HT-29 (cell line): ENCODE measurements at regions not wholly inside any gene's neighbourhood (a gene's known extent, or its start where the extent isn't known, plus 50 kb on each side); places are given as distances from the start of the nearest gene placed in this dataset.

Experiments used
- DNase-seq: peaks from one replicate; pipeline ENCODE4 v3.0.0-alpha.2; 2015; ENCODE audit warnings: low spot score

DNA sequence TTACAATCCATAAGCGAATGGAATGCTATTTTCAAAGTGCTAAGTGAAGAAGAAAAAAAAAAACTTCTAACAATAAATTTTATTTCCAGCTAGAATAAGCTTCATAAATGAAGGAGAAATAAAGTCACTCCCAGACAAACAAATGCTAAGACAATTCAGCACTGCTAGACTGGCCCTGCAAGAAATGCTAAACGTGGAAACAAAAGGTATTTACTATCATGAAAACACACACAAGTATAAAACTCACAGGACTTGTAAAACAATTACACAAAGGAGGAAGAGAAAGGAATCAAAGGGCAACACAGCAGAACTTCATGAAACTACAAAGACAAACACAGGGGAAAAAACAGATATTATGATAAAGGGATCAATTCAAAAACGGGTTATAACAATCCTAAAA lies 85.8 kb upstream of the NELL2 start:
- DNase-seq, result no peak

DNA sequence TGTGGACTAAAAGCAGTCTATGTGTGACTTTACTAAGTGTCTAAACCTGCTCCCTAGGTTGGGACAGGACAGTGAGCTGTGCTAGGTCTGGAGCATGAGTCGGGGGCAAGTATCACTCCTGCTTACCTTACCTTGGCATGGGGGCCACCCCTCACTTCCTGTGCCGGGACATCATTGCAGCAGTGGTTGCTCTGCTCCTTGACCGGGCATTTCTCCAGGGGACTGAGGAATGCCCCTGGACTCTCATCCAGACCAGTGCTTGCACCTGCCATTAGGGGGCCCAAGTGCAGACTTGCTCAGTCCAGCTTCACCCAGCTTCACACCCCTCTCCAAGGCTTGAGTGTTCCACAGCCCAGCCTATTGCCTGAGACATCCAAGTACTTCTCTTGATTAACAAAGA lies 84.7 kb upstream of the NELL2 start:
- DNase-seq, result peak; percentile 13

GRCh38 chr12:44960423-44960822 lies 84.3 kb upstream of the NELL2 start:
- DNase-seq, result no peak

DNA sequence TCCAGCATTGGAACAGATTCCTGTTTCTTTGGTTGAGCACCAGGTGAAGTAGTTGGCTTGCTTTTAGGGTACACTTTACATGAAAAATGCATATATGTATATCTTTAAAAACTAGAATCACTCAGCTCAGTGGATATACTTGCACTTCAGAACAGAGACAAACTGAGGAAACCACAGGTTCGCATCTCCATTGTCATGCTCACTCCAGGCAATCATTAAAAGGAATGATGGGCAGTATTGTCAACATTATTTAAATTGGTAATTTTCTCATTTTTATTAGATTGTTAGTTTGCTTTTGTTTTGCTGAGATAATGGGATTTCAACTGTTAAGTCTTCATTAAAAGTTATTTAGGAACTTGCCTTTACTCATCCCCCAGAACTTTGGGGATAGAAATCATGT lies 71.0 kb upstream of the NELL2 start:
- DNase-seq, result no peak

GRCh38 chr12:44942714-44943113 lies 66.6 kb upstream of the NELL2 start:
- no peak for DNase-seq

GRCh38 chr12:44930972-44931600 lies 55.0 kb upstream of the NELL2 start:
- peak; percentile 62 for DNase-seq

GRCh38 chr12:44929236-44929885 lies 53.2 kb upstream of the NELL2 start:
- DNase-seq, result no peak
